ENCODE measurements at regions not wholly inside any gene's neighbourhood (a gene's known extent, or its start where the extent isn't known, plus 50 kb on each side); places are given as distances from the start of the nearest gene placed in this dataset.

GRCh38 chr10:129075927-129076326 lies 391.1 kb upstream of the MGMT start:
- no peak for TF ChIP-seq POLR2A (conservative IDR thresholded peaks at IDR 0.05)
- no peak for TF ChIP-seq NR2C2 (CRISPR knock-in tag; IDR thresholded peaks at IDR 0.05)
- no peak for TF ChIP-seq NR2C2 (tag; IDR thresholded peaks at IDR 0.05)
- TF ChIP-seq TARDBP (IDR thresholded peaks at IDR 0.05), result no peak
- no peak for TF ChIP-seq CTCF (IDR thresholded peaks at IDR 0.05 in 2 of 3, conservative IDR thresholded peaks at IDR 0.05 in 1 of 3; ENCODE audit: insufficient read depth in 2 of 3, low read depth in 1 of 3, low read length in 3 of 3)
- TF ChIP-seq ZNF668 (CRISPR knock-in tag; IDR thresholded peaks at IDR 0.05), result no peak
- TF ChIP-seq SP2 (IDR thresholded peaks at IDR 0.05; ENCODE audit: extremely low read depth, low read depth, low read length, poor library complexity, severe bottlenecking), result no peak
- TF ChIP-seq NFIC (IDR thresholded peaks at IDR 0.05), result no peak
- no peak for TF ChIP-seq GATA2 (CRISPR knock-in tag; IDR thresholded peaks at IDR 0.05)
- no peak for TF ChIP-seq ZNF407 (IDR thresholded peaks at IDR 0.05; ENCODE audit: low read depth)
- no peak for TF ChIP-seq EZH2 (IDR thresholded peaks at IDR 0.05; ENCODE audit: borderline replicate concordance, low read depth, low read length)

Measured in K562 (cell line).